Psoas muscle (tissue), 7 donors: ENCODE measurements at regions not wholly inside any gene's neighbourhood (a gene's known extent, or its start where the extent isn't known, plus 50 kb on each side); places are given as distances from the start of the nearest gene placed in this dataset.
"Not testable (repeated sequence)": the region's sequence is repeated elsewhere in the genome, so short reads cannot be mapped to it uniquely, and the experiment has no call there.

Experiments
- ATAC-seq, 4 donors: fragments of 200-7000 bp; cut with Tn5 transposase; one replicate each; pipeline ENCODE4 v1.9.1; 2020; ENCODE audit warnings: moderate library complexity in 3 of 4, mild to moderate bottlenecking in 2 of 4
- DNase-seq, 2 donors: peaks; one replicate each; pipeline ENCODE4 v3.0.0-alpha.2; 2020
- H3K27ac ChIP-seq: fragments of 200-600 bp; one replicate; pipeline ENCODE4 v1.8.0; 2022
- H3K27me3 ChIP-seq, 3 donors: fragments of 200-600 bp in 1 of 3; one replicate each; pipeline versions ENCODE4 v1.6.1 to v1.8.0; 2013 to 2022; ENCODE audit warnings: low read length in 2 of 3, mild to moderate bottlenecking in 2 of 3, moderate library complexity in 1 of 3; ENCODE audit not compliant: insufficient read depth in 3 of 3
- H3K36me3 ChIP-seq, 2 donors: fragments of 200-600 bp in 1 of 2; one replicate each; pipeline versions ENCODE4 v1.6.1 to v1.8.0; 2013 to 2022; ENCODE audit warnings: low read depth in 1 of 2, mild to moderate bottlenecking in 1 of 2, moderate library complexity in 1 of 2; ENCODE audit not compliant: insufficient read depth in 1 of 2
- H3K4me1 ChIP-seq: fragments of 200-600 bp; one replicate; pipeline ENCODE4 v1.8.0; 2022
- H3K4me3 ChIP-seq: fragments of 200-600 bp; one replicate; pipeline ENCODE4 v1.8.0; 2022; ENCODE audit warnings: mild to moderate bottlenecking
- H3K9me3 ChIP-seq: fragments of 200-600 bp; one replicate; pipeline ENCODE4 v1.8.0; 2022
- WGBS, 3 donors: extraction: QIAGEN DNeasy Blood & Tissue Kit; methylation state at CpG; one replicate each; pipeline versions ENCODE4 v1.1.6 to v1.1.7; 2013; 5-methylcytosine and 5-hydroxymethylcytosine counted together
- intact Hi-C, 2 donors: fragments of 100-400 bp; cut with DNase I; formaldehyde crosslinking; loops; one replicate each; pipeline versions ENCODE4 v1.11.0 to v1.14.2; 2022
- TF ChIP-seq, protein P1 (sequence below): fragments of 200-600 bp; IDR thresholded peaks from one replicate; pipeline ENCODE4 v1.8.0; 2022; ENCODE audit warnings: antibody characterized with exemption
- donor health status: healthy with polysubstance abuse.
- donor health status: DM: no; HTN: no; CAD: no; lungs with moderate emphysema.
- donor health status: Bipolar disorder and iron deficiency.
- donor health status: healthy.
- donor health status: DM: yes; HTN: yes; CAD: no.
- donor health status: DM: no; HTN: no; CAD: no.
- donor health status: DM: yes; HTN: yes; CAD: no.

DNA sequence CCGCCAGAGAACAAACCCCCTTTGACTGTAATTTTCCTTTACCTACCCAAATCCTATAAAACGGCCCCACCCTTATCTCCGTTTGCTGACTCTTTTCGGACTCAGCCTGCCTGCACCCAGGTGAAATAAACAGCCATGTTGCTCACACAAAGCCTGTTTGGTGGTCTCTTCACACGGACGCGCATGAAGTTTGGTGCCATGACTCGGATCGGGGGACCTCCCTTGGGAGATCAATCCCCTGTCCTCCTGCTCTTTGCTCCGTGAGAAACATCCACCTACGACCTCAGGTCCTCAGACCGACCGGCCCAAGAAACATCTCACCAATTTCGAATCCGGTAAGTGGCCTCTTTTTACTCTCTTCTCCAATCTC, 52.1 kb upstream of the FAM124A start:
- H3K27ac ChIP-seq, H3K9me3 ChIP-seq, H3K36me3 ChIP-seq, intact Hi-C loops, H3K27me3 ChIP-seq, H3K4me1 ChIP-seq, H3K4me3 ChIP-seq, ATAC-seq, DNase-seq: not testable (repeated sequence)
- 52 to 59% (median 53%) methylated on average over 11 to 15 of the region's 15 CpGs for WGBS, 3 donors

GRCh38 chr13:51169303-51170127, 52.7 kb upstream of the FAM124A start:
- H3K36me3 ChIP-seq, ATAC-seq: not testable (repeated sequence)

DNA sequence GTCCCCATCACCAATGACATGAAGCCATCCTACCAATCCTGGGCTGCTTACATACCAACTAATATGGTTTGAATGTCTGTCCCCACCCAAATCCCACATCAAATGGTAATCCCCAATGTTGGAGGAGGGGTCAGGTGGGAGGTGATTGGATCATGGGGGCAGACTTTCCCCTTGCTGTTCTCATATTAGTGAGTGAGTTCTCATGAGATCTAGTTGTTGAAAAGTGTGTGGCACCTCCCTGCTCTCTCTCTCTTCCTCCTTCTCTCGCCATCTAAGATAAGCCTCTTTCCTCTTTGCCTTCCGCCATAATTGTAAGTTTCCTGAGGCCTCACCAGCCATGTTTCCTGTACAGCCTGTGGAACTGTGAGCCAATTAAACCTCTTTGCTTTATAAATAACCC, 53.6 kb upstream of the FAM124A start:
- H3K27ac ChIP-seq: no peak overlapping the region
- no peak overlapping the region for H3K4me3 ChIP-seq
- DNase-seq (no peak), ATAC-seq (no peak)
- no peaks in the 10 kb centered on the region for H3K27me3 ChIP-seq
- H3K4me1 ChIP-seq: no peaks in the 10 kb centered on the region
- no peaks in the 10 kb centered on the region for H3K9me3 ChIP-seq
- intact Hi-C loops: no loop called here
- 91 to 96% (median 94%) methylated on average over 2 of the region's 2 CpGs for WGBS, 3 donors
- TF ChIP-seq, protein P1, sequence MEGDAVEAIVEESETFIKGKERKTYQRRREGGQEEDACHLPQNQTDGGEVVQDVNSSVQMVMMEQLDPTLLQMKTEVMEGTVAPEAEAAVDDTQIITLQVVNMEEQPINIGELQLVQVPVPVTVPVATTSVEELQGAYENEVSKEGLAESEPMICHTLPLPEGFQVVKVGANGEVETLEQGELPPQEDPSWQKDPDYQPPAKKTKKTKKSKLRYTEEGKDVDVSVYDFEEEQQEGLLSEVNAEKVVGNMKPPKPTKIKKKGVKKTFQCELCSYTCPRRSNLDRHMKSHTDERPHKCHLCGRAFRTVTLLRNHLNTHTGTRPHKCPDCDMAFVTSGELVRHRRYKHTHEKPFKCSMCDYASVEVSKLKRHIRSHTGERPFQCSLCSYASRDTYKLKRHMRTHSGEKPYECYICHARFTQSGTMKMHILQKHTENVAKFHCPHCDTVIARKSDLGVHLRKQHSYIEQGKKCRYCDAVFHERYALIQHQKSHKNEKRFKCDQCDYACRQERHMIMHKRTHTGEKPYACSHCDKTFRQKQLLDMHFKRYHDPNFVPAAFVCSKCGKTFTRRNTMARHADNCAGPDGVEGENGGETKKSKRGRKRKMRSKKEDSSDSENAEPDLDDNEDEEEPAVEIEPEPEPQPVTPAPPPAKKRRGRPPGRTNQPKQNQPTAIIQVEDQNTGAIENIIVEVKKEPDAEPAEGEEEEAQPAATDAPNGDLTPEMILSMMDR: no peak
- H3K36me3 ChIP-seq: no peaks in the 10 kb centered on the region

More at GRCh38 chr13:51169303-51170127, 52.7 kb upstream of the FAM124A start:
- 53 to 73% (median 60%) methylated on average over 4 to 5 of the region's 5 CpGs for WGBS, 3 donors
- H3K27me3 ChIP-seq, H3K27ac ChIP-seq, H3K9me3 ChIP-seq, H3K4me1 ChIP-seq, intact Hi-C loops, H3K4me3 ChIP-seq: not testable (repeated sequence)
- peak in 1 of 2 donors; percentile 45 for DNase-seq

GRCh38 chr13:51167393-51168191, 54.6 kb upstream of the FAM124A start:
- 67 to 69% (median 68%) methylated on average over 4 of the region's 4 CpGs for WGBS, 3 donors
- TF ChIP-seq, protein P1: no peak
- H3K4me1 ChIP-seq: no peaks in the 10 kb centered on the region
- no peaks in the 10 kb centered on the region for H3K27me3 ChIP-seq
- intact Hi-C loops: no loop called here
- no peak overlapping the region for H3K27ac ChIP-seq
- H3K4me3 ChIP-seq: no peak overlapping the region
- H3K9me3 ChIP-seq: no peaks in the 10 kb centered on the region
- DNase-seq (no peak), ATAC-seq (no peak)
- H3K36me3 ChIP-seq: no peaks in the 10 kb centered on the region

DNA sequence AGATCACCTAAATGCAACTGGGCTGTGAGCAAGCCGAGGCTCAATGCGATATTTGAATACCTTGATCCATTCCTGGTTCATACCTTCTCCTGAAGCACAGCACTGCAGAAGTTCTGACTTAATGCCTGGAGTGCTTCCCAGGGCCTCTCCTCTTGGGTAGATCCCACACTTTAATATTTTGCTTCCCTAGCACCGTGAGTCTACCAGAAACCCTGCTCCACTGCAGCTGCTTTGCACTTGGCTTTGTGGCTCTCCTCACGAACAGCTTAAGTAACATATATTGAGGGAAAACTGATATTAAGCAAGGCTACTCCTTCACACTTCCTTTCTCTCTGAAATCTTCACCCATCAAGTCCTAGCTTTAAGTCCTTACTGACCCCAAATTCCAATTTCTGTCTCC, 51.6 kb upstream of the C13orf42 start:
- 67 to 76% (median 68%) methylated on average over 4 of the region's 4 CpGs for WGBS, 3 donors
- Histone ChIP-seq H3K27me3 (no peaks in the 10 kb centered on the region), H3K4me3 (no peak overlapping the region), H3K9me3 (no peaks in the 10 kb centered on the region), H3K4me1 (no peaks in the 10 kb centered on the region), H3K36me3 (no peaks in the 10 kb centered on the region), H3K27ac (no peak overlapping the region)
- TF ChIP-seq, protein P1: no peak
- DNase-seq (no peak), ATAC-seq (no peak)
- intact Hi-C loops: no loop called here
